Right kidney (tissue), 1 donor: ENCODE measurements at regions not wholly inside any gene's neighbourhood (a gene's known extent, or its start where the extent isn't known, plus 50 kb on each side); places are given as distances from the start of the nearest gene placed in this dataset.

ENCODE experiments used
- DNase-seq: peaks from one replicate; pipeline ENCODE4 v3.0.0-alpha.2; 2016

DNA sequence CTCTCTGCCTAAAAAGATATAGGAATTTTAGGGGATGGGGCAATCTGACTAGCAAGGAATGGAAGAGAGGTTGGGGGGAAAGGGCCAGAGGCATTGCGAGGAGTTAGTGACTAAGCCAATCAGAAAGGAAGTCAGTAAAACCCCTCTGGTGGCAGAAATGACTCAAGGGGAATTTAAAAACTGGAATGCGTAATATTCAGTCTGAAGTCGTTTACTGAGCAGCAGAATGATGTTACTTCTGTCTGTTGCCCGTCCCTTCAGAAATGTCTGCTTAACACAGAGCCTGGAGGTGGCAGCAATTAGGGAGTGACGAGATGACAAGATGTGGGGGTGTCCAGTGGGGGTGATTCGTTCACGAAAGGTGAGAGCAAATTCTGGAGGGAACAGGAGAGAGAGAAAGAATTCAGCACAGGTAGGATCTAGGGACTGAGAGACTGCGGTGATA lies 107.7 kb upstream of the CLMP start:
- DNase-seq, result no peak

DNA sequence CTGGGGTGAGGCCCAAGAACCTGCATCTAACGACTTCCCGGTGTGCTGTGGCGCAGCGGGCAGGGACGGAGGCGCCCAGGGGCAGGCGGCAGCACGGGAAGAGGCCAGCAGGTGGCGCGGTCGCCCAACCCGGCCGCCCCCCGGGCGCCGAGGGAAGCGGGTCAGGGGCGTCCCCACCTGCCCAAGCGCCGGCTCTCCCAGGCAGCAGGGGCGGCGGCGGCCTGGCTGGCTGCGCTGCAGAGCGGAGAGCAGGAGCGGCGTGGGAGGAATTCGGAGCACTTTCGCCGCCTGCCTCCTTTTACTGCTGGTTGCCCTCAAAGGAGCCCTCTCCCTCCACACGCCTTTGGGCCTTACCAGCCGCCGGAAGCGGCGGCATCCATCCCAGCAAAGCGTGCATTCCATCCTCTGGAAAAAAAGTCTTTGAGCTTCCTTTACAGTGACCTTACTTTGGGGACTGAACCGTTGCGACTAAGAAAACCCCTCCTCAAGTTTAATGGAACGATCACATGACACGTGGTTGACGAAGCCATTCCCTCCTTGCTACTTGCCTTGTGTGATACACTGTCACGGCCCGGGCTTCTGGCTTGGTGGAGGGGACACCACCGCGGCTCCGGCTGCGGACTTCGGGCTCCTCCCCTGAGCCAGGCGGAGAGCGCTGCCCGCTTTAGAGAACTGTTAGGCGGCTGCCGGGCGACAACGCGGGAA lies 106.8 kb upstream of the CLMP start:
- DNase-seq, result peak; percentile 88

DNA sequence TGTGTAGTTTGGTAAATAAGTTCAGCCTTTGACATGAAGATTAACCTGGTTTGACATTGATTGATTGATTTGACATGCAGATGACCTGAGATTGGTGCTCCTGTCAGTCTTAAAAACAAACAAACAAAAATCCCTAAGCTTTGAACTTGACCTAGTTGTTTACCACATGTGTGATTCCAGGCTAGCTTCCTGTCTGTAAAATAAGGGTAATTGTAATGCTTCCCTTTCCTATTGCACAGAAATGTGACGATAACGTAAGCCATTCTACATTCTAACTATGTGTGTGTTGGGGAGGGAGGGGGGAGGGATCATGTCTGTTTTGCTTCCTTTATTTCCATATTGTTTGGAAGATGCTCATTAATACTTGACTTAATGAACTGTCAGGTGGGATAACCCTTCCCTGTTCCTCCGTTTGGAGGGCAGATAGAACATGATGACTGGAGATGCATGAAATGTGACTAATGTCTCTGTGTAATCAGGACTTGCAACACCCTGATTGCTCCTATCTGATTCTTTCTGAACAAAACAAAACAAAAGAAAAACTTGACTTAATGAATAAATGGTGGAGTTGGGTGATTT lies 106.1 kb upstream of the CLMP start:
- no peak for DNase-seq

DNA sequence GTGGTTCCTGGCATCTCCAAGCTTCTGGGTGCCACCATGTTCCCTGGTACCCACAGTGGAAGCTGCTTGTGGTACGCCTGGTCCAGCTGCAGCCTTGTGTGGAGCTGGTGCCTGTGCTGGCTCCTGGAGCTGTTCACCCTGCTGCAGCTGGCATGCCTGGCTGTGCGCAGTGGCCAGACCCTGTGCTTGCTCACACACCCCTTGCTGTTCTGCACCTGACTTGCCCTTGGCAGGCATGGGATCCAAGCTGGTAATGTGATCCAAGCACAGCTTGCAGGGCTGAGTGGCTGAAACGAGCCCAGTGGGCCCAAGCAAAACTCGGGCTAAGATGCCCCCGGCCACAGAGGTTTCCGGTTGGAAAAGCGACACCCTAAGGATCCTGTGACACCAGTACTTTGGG lies 104.7 kb upstream of the CLMP start:
- no peak for DNase-seq

DNA sequence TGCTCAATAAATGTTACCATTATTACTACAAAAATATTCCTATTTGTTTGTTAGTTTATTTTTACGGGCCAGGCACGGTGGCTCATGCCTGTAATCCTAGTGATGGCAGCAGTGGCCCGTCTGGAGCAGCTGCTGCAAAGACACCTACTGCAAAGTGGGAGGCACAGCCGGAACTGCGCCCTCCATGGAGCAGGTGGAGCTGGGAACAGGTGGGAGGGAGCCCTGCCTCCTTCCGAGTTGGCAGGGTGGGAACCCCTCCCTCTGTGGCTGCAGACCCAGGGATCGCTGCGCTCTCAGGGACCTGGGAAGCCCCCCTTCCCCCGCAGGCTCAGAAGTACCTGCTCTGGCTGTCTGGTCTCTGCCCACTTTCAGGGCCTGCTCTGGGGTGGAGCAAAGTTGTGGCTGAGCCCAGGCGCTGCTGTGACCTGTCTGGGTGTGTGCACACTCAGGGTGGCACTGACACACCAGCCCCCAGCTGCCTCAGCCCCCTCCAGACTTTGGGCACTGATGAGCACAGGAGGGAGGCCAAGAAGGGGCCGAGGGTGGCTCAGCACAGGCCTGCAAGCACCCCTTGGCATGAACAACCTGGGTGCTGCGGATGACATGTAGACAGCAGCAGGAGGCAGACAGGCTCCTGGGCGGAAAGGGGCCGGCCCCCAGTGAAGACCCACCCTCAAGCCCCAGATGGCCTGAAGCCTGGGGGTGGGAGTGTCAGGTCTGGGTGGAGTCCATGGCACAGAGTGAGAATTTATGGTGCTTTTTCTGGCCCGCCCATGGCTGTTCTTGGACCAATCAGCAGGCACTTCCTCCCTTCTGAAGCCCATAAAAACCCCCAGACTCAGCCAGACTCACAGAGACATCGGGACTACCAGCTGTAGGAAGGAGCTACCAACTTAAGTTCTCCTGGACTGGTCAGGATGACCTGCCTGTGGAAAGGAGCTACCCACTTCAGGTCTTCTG lies 103.7 kb upstream of the CLMP start:
- no peak for DNase-seq

DNA sequence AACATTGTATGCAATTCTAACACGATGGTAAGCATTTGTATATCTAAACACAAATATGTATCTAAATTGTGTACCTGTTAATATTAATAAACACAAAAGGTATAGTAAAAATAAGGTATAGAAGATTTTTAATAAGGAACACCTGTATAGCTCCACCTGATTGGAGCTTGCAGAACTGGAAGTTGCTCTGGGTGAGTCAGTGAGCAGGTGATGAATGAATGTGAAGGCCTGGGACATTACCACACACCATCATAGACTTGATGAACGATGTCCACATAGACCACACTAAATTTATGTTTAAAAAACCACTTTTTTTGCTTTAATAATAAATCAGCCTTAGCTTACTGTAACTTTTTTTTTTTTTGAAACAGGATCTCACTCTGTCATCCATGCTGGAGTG lies 97.6 kb upstream of the CLMP start:
- no peak for DNase-seq

DNA sequence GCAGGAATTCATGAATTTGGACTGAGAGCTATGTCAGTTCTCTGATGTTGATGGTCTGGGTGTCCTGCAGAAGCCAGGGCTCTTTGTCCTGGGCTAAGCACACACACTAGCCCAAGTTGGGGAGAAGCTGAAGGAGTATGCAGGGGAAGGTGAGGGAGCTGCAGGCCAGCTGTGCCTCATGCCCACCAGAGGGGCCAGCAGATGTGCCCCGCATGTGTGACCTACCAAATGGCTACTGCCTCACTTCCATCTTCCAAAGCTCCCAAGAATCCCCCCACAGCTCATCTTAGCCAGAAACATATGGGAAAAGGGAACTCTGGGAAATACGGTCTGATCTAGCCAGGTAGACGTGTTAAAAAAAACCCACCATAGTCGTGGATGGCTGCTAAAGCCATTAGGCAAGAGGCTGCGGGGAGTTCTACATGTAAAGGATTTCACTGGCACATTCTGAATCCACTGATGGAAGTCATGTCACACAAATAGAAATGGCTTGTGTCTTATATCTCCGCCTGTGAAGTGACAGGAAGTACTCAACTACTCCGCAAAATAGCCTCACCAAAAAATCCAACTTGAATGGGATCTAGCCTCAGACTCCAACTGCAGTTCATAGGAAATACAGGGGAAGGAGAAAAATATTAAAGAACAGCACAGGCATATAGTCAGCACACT lies 96.3 kb upstream of the CLMP start:
- no peak for DNase-seq

DNA sequence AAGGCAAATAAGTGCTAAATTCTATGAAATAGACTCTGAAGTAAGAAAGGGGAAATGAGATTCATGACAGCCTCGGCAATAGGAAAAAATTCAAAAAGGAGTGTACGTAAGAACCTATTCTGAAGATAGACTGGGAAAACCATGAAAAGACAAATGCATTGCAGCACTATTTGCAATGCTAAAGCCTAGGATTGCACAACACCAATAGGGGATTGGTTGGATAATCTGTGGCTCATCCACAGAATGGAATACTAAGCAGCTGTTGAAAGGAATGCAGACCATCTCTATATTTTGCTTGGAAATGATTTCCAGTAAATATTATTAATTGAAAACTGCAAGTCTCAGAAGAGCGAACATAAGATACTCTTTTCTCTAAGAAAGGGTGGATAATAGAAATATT lies 91.7 kb upstream of the CLMP start:
- no peak for DNase-seq

DNA sequence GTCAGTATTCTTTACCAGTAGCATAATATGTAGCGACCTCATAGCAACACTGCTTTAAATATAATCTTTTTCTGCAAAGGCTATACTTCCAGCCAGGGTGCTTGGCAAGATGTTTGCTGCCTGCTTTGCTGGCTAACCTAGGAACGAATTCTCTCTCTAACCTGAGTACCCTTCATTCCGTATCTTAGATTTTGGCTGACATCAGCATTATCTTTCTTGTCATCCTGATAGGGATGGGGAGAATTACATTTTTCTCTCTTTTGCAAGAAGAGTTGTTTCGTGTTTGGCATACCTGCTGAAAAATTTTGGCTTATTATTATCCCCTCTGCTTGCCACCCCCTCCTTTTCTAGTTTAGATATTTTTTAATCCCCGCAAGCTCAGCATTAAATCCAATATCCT lies 91.2 kb upstream of the CLMP start:
- DNase-seq, result no peak

DNA sequence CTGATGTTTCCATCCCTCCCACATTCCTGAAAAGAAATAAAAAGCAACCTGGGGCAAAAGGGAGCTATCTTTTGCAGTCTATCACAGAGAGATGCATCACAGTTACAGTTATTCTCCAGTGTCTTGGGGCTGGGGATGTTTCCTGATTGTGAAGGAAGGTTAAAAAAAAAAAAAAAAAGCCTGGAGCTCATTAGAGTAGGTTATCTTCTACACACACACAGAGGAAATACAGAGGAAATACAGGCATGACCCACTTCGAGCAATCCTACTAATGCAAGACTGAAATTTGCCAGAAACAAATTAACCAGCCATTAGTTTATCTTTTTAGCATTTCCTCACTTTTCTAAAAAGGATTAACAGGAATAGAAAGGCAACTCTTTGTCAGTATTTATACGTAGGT lies 89.4 kb upstream of the CLMP start:
- no peak for DNase-seq

DNA sequence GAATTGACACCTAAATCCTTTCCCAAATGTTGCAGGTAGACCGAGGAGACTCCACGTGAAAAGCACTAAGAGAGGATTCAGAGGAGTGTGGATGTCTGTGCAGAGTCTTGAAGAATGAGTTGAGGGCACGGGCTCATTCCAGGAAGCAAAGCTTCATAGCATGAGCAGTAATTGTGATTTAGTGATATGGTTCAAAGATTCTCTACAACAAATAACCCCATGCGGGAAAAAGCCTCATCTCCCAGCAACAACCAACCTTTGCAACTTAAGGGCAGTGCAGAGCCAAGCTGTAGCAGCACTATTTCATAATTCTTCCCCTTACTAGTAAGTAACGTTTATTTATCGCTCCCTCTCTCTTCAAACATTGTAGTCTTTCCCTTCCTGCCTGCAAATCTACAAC lies 87.5 kb upstream of the CLMP start:
- DNase-seq, result no peak

DNA sequence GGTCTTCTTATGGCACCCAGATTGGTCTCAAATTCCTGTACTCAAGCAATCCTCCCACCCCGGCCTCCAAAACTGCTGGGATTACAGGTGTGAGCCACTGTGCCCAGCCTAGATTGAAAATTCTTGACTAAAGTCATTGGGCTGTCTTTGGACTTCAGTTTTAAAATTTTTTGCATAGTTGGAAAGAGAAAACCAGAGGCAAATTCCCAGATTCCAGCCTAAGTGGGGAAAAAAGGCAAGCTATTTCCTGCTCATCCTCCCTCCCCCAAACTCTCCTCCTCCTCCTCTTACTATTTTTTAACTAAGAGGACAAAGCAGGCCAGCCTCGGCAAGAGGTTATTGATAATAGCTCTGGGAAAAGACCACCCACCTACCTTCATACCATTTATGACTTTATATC lies 78.6 kb upstream of the CLMP start:
- no peak for DNase-seq

DNA sequence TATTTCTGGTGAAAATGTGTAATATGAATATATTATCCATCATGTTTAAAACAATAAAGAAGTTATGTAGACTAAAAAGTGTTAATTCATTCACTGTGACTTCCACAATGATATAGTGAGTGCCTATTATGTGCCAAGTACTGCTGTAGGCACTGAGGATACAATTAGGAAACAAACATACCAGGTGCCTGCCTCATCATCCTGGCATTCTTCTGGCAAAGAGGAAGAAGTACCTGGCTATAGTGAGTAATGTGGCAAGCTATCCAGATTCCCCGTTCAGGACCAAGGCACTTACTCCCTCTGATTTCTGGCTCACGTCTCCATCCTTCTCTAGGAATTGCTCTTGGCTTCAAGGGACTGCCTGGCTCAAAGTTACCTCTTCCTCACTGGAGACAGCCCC lies 77.5 kb upstream of the CLMP start:
- no peak for DNase-seq

DNA sequence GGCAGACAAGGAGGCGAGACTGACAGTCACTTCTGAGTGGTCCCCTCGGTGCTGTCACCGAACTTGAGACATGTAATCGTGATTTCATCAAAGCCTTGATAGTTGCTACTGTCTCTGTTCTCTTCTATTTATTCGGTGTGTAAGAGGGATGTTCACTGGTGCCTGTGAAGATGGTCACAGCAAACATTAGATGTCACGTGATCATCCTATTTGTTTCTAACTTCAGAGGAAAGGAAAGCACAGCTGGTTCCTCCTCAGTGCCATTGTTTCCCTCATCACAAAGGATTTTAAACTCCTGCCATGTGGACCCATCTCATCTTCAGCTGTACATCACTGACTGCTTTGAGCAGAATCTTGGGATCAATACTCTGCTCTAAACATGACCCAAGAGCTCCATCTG lies 73.1 kb upstream of the CLMP start:
- no peak for DNase-seq

DNA sequence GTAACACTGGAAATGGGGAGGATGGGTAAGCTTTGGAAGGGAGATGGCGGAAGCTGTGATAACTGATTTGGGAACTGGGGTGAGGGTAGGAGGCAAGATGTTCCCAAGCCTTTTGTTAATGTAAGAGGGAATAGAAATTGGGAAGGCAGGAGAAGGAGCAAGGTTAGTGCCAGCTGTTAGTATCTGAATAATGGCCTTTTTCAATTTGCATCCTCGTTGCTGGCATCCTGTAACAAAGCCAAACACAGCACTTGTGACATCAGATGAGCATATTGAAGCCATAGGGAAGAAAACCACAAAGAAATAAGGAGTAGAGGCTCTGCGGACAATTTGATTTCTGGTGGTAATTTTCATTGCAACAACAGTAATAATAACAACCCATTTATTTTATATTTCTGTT lies 70.9 kb upstream of the CLMP start:
- no peak for DNase-seq

DNA sequence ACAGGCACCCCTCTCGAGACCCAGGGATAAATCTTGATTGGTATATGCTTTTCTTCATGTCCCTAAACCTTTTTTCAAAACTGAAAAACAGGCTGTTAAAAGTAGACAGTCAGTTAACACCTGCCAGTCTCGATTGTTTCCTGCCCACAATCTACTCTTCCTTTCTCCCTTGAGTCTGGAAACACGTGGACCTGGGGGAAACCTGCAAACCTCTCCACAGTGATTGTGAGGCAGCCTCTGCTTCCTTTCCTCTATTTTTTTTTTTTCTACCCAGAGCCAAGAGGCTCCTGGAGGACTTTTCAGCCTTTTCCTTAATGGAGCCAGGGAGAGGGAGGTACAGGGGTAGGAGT lies 69.4 kb upstream of the CLMP start:
- DNase-seq, result no peak

DNA sequence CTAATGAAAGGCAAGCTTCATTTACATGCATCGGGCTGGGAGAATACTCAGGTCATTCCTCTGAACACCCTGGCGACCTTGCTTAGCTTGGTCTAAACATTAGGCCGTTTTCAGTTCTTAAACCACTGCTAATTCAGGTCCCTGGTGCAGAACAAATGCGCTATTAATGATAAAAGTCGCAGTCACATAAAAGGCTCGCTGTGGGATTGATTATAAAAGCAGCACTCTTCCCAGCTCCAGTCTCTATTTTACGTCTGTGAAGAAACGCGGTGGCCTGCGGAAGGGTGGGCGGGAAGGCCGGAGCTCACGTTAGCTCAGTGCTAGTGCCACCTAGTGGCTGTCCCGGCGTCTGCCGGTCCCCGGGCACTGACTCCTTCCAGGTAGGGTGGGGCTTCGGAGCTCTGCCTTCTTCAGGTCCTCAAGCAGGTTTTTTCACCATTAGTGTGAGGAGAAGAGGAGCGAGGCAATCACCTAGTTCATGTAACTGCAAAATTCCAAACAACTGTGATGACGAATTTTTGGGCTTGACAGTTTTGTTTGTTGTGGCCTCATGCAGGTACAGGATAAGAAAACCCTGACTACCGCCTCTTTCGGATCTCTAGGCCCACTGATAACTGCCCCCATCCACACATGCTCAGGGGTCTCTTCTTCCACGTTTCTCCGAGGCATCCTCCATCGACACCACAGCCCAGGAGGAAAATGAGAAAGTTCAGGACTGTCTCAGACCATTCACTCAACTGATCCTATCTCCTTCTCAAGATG lies 66.5 kb upstream of the CLMP start:
- peak; percentile 69 for DNase-seq

DNA sequence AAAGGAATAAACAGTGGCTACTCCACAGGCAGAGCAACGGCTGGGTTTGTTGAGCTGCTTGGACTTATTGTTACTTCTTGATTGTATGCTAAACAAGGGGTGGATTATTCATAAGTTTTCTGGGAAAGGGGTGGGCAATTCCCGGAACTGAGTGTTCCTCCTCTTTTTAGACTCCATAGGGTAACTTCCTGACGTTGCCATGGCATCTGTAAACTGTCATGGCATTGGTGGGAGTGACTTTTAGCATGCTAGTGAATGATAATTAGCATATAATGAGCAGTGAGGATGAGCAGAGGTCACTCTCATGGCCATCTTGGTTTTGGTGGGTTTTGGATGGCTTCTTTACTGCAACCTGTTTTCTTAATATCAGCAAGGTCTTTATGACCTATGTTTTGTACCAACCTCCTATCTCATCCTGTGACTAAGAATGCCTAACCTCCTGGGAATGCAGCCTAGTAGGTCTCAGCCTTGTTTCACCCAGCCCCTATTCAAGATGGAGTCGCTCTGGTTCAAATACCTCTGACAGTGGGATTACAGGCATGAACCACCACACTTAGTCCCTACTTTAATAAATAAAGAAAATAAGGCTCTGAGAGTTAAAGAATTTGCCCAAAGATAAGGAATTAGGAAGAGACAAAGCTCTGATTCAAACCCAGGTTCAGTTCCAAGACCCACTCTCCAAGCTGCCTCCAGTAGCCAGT lies 65.6 kb upstream of the CLMP start:
- DNase-seq, result no peak

DNA sequence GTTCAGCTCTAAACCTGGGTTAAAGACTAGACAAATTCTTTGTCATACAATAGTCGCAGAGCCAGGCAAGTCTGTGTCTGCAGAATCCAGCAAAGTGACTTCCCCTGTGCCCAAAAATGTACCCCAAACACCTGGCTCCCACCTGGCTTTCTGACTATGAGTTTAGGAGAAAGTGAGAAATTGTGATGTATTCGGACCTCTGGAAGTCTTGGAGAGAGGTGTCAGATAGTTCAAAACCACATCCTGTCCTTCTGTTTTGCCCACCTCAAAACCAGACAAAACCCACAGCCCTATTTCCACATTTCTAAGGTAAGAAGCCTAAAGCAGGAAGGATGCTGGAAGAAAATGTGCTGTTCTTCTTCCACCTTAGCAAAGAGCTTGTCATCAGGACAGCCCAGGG lies 63.8 kb upstream of the CLMP start:
- DNase-seq, result no peak

DNA sequence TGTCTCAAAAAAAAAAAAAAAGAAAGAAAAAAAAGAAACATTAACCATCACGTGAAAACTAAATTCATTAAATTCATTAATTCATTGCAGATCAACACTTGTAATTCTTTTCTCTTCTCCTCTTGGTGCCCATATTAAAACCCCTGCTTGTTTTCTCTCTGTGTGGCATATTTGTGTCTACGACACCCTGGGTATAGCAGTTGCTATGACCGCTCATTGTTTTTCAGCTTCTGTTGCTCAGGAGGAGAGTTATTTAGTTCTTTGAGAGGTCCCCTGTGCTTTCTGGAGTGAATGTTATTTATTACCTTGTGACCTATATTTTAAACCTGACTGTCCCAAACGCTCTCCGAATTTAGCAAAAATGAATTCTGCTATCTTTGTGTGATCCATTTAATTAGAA lies 62.3 kb upstream of the CLMP start:
- DNase-seq, result no peak

DNA sequence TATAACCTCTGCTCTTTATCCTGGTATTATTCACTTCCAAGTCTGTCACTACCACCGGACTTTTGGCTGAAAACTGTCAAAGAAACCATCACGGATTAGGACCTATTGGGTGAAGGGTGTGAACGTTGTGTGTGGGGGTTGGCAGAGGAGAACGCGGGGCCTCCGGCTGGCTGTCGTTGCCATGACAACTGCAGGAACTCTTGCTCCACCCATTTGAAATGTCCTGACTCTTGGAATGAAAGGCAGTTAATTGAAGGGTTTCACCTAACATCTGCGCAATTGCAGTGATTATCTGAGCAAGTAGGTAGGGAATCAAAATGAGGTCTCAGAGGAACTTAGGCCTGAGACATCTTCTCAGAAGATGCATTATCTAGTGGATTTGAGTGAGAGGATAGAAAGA lies 60.9 kb upstream of the CLMP start:
- no peak for DNase-seq

DNA sequence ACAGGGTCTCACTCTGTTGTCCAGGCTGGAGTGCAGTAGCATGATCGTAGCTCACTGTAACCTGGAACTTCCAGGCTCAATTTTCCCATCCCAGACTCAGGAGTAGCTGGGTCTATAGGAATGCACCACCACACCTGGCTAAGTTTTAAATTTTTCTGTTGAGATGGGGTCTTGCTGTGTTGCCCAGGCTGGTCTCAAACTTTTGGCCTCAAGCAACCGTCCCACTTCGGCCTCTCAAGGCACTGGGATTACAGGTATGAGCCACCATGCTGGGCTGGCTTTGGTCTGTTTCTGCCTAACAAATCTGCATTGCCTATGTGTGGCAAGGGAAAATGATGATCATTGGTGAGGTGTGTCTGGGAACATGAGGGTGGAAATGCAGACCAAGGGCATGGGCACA lies 59.3 kb upstream of the CLMP start:
- DNase-seq, result no peak
